Left renal cortex interstitium (tissue), 4 donors: ENCODE measurements at regions not wholly inside any gene's neighbourhood (a gene's known extent, or its start where the extent isn't known, plus 50 kb on each side); places are given as distances from the start of the nearest gene placed in this dataset.

Experiments used
- DNase-seq, 4 donors: peaks; one replicate each; pipeline ENCODE4 v3.0.0-alpha.2; 2013; ENCODE audit warnings: low read depth in 4 of 4, low spot score in 2 of 4, missing footprints in 1 of 4

DNA sequence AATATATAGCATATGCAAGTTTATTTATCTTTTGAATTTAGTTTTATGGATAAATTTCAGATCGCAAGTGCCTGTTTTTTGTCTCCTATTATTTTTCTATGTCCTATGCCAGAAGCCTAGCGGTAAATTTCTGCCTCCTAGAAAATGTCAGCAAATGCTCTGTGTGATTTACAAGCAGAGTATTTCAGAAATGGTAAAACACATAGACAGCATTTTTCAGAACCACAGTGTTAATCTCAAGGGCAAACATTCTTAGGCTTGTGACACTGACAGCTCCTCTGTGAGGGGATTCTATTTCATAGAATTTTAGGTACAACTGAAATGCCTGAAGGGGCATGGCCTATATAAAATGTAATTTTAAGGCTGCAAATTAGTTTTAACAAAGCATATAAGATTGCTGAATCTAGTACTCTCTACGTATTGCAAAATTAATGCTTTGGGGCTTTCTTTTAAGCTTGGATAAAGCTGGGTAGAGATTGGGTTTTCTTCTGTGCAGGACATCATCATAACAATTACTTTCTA, 89.9 kb upstream of the PTCHD4 start:
- DNase-seq, result no peak

DNA sequence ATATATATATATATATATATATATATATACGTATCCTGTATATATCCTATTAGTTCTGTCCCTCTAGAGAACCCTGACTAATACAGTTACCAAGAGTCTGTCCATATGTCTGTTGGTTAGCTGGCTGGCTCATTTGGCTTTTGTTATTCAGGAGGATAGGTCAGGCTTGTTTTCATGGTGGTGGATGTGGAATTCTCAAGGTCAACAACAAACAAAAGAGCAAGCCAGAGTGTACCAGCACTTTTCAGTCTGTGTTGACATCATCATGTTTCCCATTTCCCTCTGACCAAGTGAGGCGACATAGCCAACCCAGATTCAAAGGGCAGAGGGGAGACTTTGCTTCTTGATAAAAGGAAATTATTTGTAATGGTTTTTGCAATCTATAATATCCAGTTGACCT, 88.5 kb upstream of the PTCHD4 start:
- no peak for DNase-seq

DNA sequence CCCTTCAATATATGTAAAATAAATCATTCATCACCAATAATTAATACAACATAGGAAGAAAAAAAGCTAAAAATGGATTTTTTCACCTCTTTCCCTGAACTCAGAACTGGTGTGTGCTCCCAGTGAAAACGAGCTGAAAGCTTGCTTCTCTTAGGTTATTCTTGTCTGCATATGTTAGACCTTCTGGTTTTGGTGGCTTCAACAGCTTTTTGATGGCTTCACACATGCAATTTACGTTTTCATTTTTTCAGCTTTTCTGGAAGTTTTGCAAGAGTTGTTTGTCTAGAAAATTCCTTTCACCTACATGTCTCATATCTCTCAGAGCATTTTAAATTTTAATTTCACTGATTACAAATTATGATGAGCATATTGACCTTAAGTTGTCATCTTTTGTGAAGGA, 86.9 kb upstream of the PTCHD4 start:
- DNase-seq, result no peak

DNA sequence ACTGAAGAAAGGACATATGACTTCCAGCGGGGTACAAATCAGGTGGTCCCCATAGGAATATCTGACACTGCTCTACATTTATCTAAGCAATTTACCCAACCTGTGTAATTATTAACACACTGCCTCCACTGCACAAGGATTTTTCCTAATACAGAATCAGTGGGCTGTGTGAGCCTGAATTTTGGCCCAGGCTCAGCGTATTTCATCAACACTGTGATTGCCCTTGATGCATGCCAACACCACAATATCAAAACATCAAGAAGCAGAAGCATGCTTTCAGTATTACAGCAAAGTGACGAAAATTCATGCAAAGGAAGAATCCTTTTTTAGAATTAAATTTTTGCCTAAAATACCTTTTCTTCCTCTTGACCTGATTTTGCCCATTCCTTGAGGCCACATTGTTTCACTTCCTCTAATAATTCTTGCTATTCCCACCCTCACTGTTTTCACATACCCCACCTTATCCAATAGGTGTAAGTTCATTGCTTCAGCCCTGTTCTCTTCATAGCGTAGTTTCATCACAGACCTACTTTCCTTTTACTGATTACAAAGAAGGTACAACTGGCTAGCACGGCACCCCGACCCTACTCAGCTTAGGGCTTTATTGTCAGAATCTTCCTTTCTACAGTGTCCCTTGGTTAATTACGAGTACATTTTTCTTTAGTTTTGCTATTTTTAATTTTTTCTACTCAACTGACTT, 83.7 kb upstream of the PTCHD4 start:
- no peak for DNase-seq

DNA sequence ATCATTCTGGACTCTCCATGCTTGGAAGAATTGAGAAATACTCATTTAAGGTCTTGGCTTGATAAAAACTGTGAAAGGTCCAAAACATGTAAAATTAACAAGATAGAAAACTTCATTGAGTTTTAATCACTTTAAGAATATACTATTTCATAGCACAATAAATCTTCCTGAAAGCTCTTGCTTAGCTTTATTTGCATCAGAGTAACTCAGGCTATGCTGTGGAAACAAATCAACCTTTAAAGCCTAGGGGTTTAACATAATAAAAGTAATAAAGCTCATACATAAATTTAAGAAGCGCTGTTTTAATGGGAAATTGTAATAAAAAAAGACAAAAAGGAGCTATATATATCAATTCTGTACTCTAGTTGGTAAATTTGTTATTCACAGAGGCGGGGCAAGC, 77.2 kb upstream of the PTCHD4 start:
- no peak for DNase-seq

DNA sequence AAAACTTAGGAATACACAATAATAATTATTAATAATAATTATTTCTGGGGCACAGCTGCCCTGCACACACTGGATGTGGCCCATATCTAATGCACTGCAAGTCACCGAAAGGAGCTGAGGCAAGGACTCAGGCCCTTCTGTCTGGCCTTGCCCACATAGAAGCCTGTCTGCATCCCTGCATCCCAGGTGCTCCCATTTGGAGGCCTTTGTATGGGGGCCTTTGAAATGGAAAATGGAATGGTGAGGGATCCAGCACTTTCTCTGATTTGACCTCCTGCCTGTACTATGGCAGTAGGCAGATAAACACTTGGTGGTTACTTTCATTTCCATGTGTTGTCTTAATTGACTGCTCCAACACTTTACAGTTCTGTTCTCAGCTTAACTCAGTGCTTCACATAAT, 75.7 kb upstream of the PTCHD4 start:
- no peak for DNase-seq

DNA sequence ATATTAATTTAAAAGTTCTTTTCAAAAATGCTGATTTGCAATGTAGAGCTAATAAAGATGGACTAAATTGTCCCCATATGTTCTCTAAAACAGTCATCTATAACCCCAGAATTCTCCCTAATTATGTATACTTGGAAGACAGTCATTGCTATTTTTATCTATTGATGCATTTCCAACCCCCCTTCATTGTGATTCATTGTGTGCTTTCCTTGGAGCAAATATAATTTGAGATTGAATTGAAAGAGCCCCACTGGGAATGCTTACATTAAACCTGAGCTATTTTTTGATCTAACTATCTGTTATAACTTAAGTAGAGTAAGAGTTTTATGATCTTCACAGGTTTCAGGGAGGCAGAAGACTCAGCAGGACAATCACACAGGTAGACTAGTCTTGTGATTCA, 73.7 kb upstream of the PTCHD4 start:
- no peak for DNase-seq

DNA sequence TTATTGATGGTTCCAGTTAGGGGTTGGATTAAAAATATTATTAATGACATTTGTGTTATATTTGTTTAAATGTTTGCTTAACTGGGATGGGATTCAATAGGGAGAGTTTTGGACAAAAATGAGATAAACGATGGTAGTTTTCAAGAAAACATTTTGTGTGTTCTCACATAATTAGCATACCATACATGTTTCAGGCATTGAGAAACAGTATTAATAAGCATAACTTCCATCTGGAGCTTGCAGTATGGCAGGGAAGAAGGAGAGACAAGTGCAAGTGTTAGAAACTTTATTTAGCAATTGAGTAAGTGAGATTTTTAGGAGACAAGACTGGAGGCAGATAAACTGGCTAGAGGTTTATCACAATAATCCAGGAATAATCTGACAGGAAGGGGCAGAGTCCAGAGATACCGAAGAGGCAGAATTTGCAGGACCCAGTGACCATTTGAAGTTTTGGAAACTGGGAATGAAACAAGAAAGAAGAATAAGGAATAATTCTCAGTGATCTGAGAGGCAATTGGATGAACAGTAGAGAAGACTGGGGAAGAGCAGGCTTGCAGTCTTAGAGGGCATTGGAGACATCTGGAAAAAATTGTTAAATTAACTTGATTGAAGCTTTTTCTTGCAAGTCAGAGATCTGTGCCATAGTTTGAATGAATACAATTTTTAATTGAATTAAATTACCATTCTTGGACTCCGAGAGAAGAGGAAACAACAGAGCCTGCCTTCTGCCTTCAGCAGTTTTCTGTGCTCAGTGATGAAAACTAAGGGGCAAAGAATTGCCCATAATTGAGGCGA, 73.0 kb upstream of the PTCHD4 start:
- no peak for DNase-seq

DNA sequence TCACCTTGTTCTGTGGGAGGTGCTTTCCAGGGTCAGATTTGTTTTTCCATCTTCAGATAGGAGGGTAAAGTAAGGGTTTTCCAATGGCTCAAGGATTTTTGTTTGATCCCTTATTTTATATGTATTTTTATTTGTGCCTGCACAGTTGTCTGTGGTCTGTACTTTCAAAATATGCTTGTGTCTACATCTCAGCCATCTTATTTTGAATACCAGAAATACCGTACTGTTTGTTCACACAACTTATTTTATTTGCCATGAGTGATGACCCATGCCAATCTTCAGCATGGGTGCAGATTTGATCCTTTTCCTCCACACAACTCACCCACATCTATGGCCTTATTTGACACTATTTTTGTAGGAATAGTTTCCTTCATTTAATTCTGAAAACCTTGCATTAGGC, 72.2 kb upstream of the PTCHD4 start:
- no peak for DNase-seq

DNA sequence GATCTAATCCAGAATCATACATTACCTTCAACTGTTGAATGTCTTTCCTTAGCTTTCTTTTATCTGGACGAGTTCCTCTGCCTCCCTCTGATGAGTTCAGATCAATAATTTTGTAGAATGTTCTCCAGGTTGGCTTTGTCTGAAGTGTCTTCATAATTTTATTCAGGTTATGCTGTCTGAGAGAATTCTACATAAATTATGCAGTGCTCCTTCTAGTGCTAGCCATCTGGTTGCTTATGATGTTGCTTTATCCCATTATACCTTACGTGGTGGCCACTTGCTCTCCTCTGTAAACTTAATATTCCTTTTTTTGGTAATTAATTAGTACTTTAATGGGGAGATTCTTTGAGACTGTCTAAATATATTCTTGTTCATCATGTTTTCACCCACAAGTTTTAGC, 67.7 kb upstream of the PTCHD4 start:
- no peak for DNase-seq

DNA sequence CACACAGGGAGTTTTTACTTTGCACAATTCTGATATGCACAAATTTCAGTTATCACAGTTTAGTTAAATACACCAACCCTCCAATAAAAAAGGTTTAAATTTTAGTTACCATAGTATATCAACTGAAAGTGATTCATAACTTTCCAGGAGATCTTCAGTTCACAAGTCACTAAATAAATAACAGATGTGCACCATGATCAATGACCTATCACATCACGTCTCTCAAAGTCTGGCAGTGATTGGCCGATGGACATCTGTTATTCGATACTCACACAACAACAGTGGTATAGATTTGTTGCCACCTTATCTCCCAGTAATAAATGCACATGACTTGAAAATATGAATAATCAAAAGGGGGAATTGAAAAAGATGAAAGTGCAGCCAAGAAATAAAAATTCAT, 66.8 kb upstream of the PTCHD4 start:
- no peak for DNase-seq

DNA sequence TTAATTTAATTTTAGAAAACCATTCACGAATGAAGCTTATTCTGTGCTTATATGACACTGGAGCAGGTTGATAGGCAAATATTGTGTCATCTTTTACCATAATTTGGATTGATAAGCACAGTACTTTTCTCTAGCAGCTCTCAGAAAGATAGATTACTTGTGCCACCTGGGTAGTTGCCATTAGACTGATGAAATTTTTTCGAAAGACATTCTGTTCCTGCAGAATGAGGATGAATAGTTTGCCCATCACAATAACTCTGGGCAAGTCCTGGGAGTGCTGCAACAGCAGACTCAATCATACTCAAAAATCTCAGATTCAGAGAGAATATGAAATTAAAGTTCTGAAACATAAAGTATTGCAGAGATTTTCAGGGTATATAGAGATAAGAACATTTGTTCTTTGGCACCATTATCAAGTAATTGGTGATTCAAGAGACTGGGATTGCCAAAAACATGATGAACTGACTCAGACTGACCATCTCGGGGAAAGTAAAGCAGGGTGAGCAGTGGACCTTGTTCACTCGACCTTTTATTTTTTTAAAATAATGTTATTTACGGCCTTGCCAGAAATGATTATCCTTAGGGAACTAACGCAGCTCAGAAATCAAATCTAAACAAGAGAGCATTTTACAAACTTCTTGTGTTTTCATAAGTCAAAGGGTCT, 65.8 kb upstream of the PTCHD4 start:
- no peak for DNase-seq

DNA sequence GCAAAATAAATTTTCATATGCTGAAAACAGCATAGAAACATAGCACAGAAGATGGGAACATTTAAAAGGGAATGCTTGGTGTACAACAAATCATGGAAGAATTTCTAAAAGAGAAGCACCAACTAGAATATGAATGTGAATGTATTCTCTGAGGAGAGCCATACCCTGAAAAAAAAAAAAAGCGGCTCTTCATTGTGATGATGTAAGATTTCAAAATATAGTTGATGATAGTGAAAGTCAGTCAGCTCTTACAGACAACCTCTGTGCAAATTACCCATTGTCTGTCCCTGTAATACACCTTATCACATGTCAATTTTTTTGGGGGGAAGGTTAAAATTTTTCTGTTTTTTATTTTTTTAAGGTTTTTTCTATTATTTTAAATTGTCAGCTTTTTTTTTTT, 58.6 kb upstream of the PTCHD4 start:
- DNase-seq, result no peak
